Keratinocyte (primary cell): ENCODE measurements at regions not wholly inside any gene's neighbourhood (a gene's known extent, or its start where the extent isn't known, plus 50 kb on each side); places are given as distances from the start of the nearest gene placed in this dataset.

ENCODE experiments used
- DNase-seq: peaks from one replicate; pipeline ENCODE4 v3.0.0-alpha.2; 2011; ENCODE audit warnings: low read depth, missing footprints, low spot score
- FAIRE-seq: peaks from 2 replicates; lab custom pipeline; 2011; peaks lifted over from hg19 to GRCh38; lab: Jason Lieb, UNC
- H2AFZ ChIP-seq: 2 replicates; pipeline ENCODE4 v1.6.0; 2012; ENCODE audit warnings: low read length, control low read depth, inconsistent platforms; ENCODE audit not compliant: control insufficient read depth
- H3K27ac ChIP-seq: 2 replicates; pipeline ENCODE4 v1.5.1; 2011; ENCODE audit warnings: low read length; ENCODE audit not compliant: control insufficient read depth, insufficient read depth
- H3K27me3 ChIP-seq: 3 replicates; pipeline ENCODE4 v1.6.0; 2011; ENCODE audit warnings: low read length; ENCODE audit not compliant: control insufficient read depth, insufficient read depth; ENCODE audit errors: extremely low read depth
- H3K36me3 ChIP-seq, 2 experiments: 2 replicates in 1 of 2; 3 replicates in 1 of 2; pipeline ENCODE4 v1.5.1; 2011; ENCODE audit warnings: low read length in 2 of 2, mild to moderate bottlenecking in 1 of 2; ENCODE audit not compliant: control insufficient read depth in 2 of 2, insufficient read depth in 2 of 2; ENCODE audit errors: extremely low read depth in 1 of 2
- H3K4me1 ChIP-seq: 3 replicates; pipeline ENCODE4 v1.5.1; 2011; ENCODE audit warnings: low read length; ENCODE audit not compliant: control insufficient read depth, insufficient read depth; ENCODE audit errors: extremely low read depth
- H3K4me2 ChIP-seq: 3 replicates; pipeline ENCODE4 v1.6.0; 2011; ENCODE audit warnings: low read depth, low read length; ENCODE audit not compliant: control insufficient read depth, insufficient read depth; ENCODE audit errors: extremely low read depth
- H3K4me3 ChIP-seq, 3 experiments: fragments of 200-600 bp in 1 of 3; sonication (generic) in 1 of 3; 2 replicates in 2 of 3; 3 replicates in 1 of 3; pipeline ENCODE4 v1.5.1; 2011 to 2016; ENCODE audit warnings: low read length in 3 of 3, mild to moderate bottlenecking in 3 of 3, control low read depth in 2 of 3, inconsistent platforms in 1 of 3, low read depth in 1 of 3, mixed read lengths in 1 of 3, mixed run types in 1 of 3, moderate library complexity in 1 of 3; ENCODE audit not compliant: control insufficient read depth in 2 of 3, insufficient read depth in 2 of 3; ENCODE audit errors: extremely low read depth in 1 of 3
- H3K79me2 ChIP-seq: 2 replicates; pipeline ENCODE4 v1.6.0; 2012; ENCODE audit warnings: low read length; ENCODE audit not compliant: control insufficient read depth, insufficient read depth
- H3K9ac ChIP-seq: 3 replicates; pipeline ENCODE4 v1.6.0; 2011; ENCODE audit warnings: low read length; ENCODE audit not compliant: control insufficient read depth, insufficient read depth; ENCODE audit errors: extremely low read depth
- H3K9me1 ChIP-seq: 3 replicates; pipeline ENCODE4 v1.6.0; 2011; ENCODE audit warnings: low read length; ENCODE audit not compliant: control insufficient read depth, insufficient read depth; ENCODE audit errors: extremely low read depth
- H3K9me3 ChIP-seq: 2 replicates; pipeline ENCODE4 v1.5.1; 2012; ENCODE audit warnings: low read depth, low read length; ENCODE audit not compliant: control insufficient read depth
- H4K20me1 ChIP-seq: 3 replicates; pipeline ENCODE4 v1.6.0; 2011; ENCODE audit warnings: low read length; ENCODE audit not compliant: control insufficient read depth, insufficient read depth; ENCODE audit errors: extremely low read depth
- EZH2 ChIP-seq: IDR thresholded peaks from one replicate; pipeline ENCODE4 v1.6.1; 2012; ENCODE audit warnings: inconsistent platforms, mild to moderate bottlenecking, low read length, moderate library complexity
- dilution Hi-C: fragments of 300-500 bp; cut with MboI; formaldehyde crosslinking; loops from one replicate; pipeline ENCODE4 v1.7.0; 2020; ENCODE audit warnings: low sequenced_read_pairs; ENCODE audit not compliant: extremely low pct_ligation_motif_present
- TF ChIP-seq, protein P1 (sequence below), 3 experiments: IDR thresholded peaks in 1 of 3; conservative IDR thresholded peaks in 1 of 3; optimal IDR thresholded peaks in 1 of 3; 2 replicates in 2 of 3; 3 replicates in 1 of 3; pipeline versions ENCODE3 to v1.5.1; 2011; ENCODE audit warnings: low read length in 3 of 3, mild to moderate bottlenecking in 3 of 3, moderate library complexity in 2 of 3, control low read depth in 1 of 3, inconsistent platforms in 1 of 3; ENCODE audit not compliant: insufficient read depth in 2 of 3; ENCODE audit errors: extremely low read depth in 1 of 3

DNA sequence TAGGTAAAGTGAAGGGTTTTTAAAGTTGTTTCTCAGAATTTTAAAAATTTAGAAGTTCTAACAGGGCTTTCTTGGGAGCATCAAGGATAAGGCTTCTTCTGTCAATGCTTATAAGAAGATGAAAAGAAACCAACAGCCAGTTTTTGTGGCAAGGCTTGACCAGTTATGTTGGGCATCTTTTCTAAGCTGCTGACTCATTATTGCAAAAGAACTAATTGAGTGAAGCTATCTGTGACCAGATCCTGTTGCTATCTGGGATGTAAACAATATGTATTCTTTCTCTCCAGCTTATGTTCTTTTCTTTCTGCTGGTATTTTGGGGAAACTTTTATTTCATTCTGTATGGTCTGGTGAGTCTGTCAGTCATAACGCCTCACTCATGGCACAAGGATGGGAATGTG is 643.8 kb downstream of the HDGFL1 start:
- Histone ChIP-seq H3K36me3 (no peaks in the 10 kb centered on the region), H3K27me3 (no peaks in the 10 kb centered on the region), H3K79me2 (no peaks in the 10 kb centered on the region), H3K27ac (no peak overlapping the region), H3K9ac (no peak overlapping the region), H3K4me2 (no peak overlapping the region), H3K4me3 (no peak overlapping the region), H3K4me1 (no peaks in the 10 kb centered on the region), H3K9me3 (no peaks in the 10 kb centered on the region), H3K9me1 (no peaks in the 10 kb centered on the region), H2AFZ (no peak overlapping the region), H4K20me1 (no peaks in the 10 kb centered on the region)
- dilution Hi-C loops: no loop called here
- no peak for DNase-seq
- no peak for FAIRE-seq
- TF ChIP-seq, protein P1, sequence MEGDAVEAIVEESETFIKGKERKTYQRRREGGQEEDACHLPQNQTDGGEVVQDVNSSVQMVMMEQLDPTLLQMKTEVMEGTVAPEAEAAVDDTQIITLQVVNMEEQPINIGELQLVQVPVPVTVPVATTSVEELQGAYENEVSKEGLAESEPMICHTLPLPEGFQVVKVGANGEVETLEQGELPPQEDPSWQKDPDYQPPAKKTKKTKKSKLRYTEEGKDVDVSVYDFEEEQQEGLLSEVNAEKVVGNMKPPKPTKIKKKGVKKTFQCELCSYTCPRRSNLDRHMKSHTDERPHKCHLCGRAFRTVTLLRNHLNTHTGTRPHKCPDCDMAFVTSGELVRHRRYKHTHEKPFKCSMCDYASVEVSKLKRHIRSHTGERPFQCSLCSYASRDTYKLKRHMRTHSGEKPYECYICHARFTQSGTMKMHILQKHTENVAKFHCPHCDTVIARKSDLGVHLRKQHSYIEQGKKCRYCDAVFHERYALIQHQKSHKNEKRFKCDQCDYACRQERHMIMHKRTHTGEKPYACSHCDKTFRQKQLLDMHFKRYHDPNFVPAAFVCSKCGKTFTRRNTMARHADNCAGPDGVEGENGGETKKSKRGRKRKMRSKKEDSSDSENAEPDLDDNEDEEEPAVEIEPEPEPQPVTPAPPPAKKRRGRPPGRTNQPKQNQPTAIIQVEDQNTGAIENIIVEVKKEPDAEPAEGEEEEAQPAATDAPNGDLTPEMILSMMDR (optimal IDR thresholded peaks at IDR 0.05 in 1 of 3, IDR thresholded peaks at IDR 0.05 in 1 of 3, conservative IDR thresholded peaks at IDR 0.05 in 1 of 3; ENCODE audit: extremely low read depth in 1 of 3, insufficient read depth in 2 of 3, low read length in 3 of 3): no peak
- no peak for TF ChIP-seq EZH2

DNA sequence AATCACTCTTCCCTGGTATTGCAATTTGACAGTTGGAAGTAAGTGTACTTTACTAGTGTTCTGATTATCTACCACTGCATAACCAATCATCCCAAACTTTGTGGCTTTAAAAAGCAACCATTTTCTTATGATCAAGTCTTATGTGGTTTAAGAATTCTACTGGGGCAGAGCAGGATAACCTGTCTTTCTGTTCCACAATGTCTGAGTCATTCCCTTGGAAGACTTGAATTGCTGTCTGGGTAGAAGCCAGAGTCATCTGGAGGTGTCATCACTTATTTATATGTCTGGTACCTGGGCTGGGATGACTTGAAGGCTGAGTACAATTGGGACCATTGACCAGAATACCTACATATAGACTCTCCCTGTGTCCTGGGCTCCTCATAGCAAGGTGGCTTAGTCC is 644.3 kb downstream of the HDGFL1 start:
- Histone ChIP-seq H3K9ac (no peak overlapping the region), H3K36me3 (no peaks in the 10 kb centered on the region), H3K4me1 (no peaks in the 10 kb centered on the region), H3K9me3 (no peaks in the 10 kb centered on the region), H3K79me2 (no peaks in the 10 kb centered on the region), H3K9me1 (no peaks in the 10 kb centered on the region), H3K4me3 (no peak overlapping the region), H3K27me3 (no peaks in the 10 kb centered on the region), H4K20me1 (no peaks in the 10 kb centered on the region), H3K27ac (no peak overlapping the region), H2AFZ (no peak overlapping the region), H3K4me2 (no peak overlapping the region)
- TF ChIP-seq, protein P1 (optimal IDR thresholded peaks at IDR 0.05 in 1 of 3, IDR thresholded peaks at IDR 0.05 in 1 of 3, conservative IDR thresholded peaks at IDR 0.05 in 1 of 3; ENCODE audit: extremely low read depth in 1 of 3, insufficient read depth in 2 of 3, low read length in 3 of 3): no peak
- TF ChIP-seq EZH2: no peak
- dilution Hi-C loops: no loop called here
- DNase-seq: no peak
- FAIRE-seq: no peak
